GM19372 (cell line): ENCODE measurements at regions not wholly inside any gene's neighbourhood (a gene's known extent, or its start where the extent isn't known, plus 50 kb on each side); places are given as distances from the start of the nearest gene placed in this dataset.
"Not testable (repeated sequence)": the region's sequence is repeated elsewhere in the genome, so short reads cannot be mapped to it uniquely, and the experiment has no call there.

ENCODE experiments used
- ATAC-seq: cut with Tn5 transposase; IDR thresholded peaks from one replicate; pipeline ENCODE4 v1.9.1; 2021; ENCODE audit warnings: mild to moderate bottlenecking, low read depth, moderate library complexity; ENCODE audit not compliant: unreplicated experiment

DNA sequence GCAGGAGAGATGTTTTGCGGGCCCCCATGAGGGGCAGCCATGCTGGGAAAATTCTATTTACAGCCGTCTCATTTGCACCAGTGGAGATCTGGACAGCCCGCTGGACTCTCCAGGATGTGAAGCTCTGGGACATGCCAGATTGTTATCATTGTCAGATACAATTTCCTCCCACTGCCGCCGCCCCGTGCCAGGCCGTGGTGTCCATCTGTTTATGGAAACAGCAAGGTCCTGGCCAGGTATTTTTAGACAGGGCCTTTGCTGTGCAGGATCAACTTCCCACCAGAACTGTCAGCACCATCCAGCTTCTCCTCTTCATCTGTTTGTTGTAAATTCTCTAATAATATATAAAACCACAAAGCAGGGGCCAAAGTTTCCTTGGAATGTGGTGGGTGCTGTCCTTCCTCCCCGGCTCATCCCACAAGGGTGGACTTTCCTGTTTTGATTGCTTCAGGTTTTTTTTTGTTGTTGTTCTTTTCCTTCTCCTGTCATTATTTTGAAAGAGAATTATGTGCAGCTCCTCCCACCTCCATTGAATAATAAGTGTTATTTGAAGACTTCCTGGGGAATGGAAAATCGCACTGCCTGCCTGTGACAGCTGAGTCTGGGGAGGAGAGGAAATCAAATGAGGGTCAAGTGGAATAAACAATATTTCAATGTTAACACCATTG lies 398.1 kb downstream of the TNS1 start:
- ATAC-seq = no peak

DNA sequence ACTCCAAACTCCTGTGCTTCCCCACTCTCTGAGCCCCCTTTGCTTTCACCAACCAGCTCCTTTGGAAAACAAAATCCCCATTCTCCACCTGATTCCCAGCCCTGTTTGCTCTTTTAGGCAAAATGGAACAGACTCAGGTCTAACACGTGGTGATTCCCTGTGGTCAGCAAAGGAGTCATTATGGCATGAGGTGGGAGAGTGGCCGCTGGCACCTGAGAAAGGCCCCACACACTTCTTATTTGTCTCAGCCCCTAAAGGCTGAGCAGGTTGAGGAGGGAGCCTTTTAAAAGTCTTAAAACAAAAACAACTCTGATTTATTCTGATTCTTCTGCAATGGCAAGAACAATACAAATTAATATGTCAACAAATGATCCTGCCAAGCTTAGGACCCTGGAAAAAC lies 401.2 kb downstream of the TNS1 start:
- ATAC-seq = no peak

DNA sequence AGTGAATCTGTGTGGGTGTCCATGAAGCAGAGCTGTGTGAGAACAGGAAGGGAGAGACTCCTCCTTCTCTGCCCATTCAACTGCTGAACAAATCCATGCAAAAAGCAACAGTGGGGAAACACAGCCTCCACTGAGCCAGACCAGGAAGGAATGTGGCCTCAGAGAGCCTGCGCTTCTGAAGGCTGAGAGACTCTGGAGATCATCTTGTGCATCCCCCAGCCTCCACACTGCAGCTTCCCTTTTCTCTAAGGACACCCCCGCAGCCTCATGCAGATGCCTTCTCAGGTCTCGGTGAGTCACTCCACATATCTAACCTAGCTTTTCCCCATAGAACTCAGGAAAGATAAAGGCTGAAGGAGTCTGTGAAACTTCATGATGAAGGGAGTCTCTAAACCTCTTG lies 402.9 kb downstream of the TNS1 start:
- ATAC-seq = no peak

DNA sequence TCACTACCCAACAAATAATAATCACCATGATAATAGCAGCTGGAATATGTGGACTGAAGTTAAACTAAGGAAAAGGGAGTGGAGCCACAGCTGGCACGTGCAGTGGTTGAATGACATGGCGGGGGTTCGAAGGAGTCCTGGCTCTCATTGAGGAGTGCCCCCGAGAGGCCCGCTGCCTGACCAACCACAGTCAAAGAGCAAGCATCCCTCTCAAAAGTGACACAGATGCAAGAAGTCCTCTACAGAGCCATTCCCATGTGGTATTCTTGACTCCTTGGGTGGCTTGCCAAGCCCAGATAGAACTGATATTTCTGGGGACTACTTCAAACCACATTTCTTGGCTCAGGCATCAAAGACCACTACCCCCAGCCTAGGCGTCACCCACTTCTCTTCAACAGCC lies 405.1 kb downstream of the TNS1 start:
- ATAC-seq = no peak

DNA sequence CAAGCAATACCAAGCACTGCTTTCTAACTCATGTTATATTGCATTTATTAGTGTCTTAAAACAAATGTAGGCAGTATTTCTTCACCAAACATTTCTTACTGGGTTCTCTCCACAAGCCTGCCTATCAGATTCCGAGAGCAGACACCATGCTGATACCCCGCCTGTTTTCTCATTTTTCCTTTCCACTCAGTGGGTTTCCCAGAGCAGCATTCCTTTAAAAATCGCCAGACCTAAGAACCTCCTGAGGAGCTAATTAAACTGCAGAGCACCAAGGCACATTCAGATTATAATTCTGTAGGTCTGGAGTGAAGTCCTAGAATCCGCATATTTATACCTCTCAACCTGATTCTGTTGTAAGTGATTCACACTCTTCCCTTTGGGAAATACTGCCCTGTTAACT lies 405.6 kb downstream of the TNS1 start:
- no peak for ATAC-seq

DNA sequence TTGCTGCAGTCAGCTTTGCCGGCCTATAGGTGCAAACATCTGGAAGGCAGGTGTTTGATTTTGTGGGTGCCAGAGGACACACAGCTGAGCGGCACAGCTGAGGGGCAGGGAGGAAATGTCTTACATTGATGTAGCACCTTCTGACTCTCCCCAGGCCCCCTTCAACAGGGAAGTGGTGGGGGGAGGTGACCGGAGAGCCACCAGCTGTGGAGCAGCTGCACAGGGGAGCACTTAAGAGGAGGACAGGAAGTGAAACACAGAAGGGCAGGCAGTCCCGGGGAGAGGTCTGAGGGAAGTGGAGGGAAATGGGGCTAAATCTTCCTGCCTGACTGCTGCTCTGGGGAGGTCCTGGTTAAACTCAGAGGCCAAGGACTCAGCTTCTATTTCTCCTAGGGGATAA lies 409.1 kb downstream of the TNS1 start:
- no peak for ATAC-seq

DNA sequence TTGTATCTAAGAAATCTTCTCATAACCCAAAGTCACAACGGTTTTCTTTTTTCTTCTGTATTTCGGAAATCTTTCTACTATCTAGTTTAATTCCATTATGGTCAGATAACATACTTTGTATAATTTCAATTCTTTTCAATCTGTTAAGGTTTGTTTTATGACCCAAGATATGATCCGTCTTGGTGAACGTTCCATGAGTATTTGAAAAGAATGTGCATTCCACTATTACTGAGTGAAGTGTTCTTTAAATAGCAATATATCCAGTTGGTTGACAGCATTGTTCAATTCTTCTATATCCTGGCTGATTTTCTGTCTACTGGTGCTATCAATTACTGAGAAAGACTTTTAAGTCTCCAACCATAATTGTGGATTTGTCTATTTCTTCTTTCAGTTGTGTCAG lies 414.5 kb downstream of the TNS1 start:
- no peak for ATAC-seq

DNA sequence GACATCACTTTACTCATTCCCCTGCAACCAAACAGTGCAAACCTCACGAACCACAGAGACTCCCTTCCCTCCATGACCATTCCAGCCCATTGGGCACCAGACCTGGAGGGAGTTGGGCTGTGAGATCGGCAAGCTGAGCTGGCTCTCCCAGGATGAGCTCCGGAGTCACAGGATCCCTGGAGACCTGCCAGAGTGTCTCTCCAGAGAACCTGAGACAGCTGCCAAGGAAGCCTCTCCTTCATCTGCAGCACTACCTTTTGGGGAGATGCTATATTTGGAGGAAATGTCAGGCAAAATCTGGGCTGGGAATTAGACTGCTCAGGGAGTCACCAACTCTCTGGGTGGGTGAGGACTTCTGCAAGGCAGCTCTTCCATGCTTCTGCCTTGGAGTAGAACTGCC lies 417.4 kb downstream of the TNS1 start:
- no peak for ATAC-seq

DNA sequence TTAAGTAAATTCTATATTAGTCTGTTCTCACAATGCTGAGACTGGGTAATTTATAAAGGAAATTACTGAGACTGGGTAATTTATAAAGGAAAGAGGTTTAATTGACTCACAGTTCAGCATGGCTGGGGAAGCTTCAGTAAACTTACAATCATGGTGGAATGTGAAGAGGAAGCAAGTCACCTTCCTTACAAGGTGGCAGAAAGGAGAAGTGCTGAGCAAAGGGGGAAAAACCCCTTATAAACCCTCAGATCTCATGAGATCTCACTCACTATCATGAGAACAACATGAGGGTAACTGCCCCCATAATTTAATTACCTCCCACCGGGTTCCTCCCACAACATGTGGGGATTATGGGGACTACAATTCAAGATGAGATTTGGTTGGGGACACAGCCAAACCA lies 422.4 kb downstream of the TNS1 start:
- ATAC-seq = not testable (repeated sequence)

DNA sequence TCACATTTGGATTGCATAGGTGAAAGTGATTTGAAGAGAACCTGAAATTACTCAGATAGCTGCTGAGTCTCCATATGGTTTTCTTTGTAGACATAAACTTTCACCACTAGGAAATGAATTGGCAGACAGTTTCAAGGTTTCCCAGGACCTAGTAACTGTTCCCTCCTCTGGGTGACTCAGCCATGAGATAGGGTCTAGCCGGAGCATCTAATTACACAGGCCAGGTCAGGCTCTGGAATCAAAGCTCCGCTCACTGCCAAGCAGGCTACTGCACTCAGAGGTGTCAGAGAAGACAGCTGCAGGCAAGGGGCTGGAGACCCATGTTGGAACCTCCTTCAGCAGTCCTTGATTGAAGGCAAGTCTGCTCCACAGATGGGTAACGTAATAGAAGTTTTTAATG lies 429.2 kb downstream of the TNS1 start:
- no peak for ATAC-seq

DNA sequence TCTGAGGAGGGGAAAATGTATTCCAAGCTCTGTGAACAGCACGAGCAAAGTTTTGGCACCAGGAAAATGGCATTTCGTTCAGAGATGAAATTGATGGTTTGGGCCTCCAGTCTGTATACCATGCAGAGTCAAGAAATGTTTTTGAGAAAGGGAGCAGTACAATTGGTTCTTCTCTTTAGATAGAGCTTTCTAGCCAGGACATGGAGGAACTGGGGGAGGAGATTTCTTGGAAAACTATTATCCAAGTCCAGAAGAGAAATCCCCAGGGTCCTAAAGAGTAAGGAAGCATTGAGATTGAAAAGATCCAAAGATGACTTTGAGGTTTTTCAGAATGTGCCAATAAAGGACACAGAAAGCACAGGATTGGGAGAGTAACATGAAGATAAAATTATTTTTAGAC lies 432.4 kb downstream of the TNS1 start:
- no peak for ATAC-seq

DNA sequence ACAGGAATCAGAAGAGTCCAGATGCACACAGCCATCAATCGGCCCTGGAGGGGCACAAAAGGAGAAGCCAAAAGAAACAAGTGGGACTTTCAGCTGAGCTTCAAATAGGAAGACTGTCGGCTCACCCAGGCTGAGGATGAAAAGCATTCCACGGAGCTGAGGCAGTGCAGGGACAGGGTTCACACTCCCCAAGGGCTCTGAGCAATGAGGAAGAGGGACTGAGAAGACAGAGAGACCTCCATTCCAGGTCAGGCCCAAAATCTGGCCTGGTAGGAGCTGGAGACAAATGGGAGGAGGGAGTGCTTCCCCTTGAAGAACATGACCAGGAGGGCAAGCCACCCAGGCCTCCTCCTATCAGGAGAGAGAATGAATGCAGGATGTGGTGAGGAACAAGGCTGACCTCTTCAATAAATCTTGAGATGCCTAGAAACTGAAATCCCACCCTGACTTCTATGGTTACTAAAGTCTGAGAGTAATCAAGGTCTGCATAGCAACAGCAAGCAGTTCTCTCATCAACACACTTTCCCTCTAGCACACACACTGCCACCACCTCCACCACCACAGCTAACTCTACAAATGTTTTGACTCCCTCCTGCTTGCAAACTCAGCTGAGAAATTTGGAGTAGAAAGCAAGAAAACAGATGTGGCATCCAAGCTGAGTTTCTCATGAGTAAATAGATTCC lies 434.4 kb downstream of the TNS1 start:
- ATAC-seq = no peak

DNA sequence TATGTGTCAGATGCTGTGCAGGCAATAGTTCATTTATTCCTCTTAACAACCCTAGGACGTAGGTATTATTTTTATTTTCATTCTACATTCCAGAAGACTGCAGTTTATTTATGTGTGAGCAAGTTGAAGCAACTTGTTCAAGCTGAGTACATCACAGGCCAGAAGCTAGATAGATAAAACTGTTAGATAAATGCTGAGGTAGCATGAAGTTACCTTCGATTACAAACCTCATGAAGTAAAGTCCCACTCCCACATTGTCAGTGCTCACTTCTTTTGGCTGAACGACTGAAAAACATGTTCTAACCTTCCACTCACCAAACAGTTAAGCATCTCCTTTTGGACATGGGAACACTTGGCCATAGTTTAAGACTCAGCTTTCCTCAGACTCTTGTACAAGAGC lies 439.2 kb downstream of the TNS1 start:
- no peak for ATAC-seq

DNA sequence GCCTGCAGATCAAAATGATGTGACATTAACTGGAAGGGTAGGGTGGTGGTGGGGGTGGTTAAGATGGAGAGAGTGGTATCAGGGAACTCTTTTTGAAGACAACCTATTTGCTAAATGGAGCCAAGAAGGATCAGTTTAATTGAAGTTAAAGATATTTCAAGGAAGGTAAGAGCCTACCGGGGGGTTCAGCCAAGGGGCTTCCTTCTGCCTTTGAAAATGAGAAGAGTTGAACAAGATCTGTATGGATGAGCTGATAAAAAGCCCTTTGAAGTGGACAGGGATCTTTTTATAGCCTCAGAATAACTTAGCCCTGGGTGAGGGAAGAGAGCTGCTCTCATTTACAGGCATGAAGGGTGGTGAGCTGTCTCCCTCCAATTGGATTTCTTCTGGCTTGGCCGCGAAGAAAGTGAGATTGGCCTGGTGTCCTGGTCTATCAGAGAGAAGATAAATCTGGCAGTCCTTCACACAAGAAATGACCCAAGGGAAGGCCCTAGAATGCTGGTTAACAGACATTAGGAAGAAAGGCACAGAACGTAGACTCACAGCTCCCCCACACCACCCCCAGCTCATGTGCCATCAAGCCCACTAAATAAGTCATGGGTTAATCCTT lies 439.8 kb downstream of the TNS1 start:
- ATAC-seq = no peak

DNA sequence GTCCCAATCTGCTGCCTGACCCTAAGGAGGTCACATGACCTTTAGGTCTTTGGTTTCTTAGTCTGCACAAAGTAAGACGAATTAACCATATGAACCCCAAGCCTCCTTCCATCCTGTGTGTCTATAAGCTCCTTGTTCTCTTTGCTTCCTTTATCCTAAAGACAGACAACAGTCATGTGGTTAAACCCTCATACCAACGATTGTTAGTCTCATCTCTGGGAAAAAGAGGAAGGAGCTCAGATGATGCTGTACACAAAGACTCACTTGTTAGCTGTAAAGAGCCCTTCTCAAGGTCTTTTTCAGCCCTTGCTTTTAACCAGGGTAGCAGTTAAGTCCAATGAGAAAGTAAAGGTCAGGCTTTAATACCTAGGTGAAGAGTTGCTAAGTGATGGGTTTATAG lies 443.7 kb downstream of the TNS1 start:
- no peak for ATAC-seq

DNA sequence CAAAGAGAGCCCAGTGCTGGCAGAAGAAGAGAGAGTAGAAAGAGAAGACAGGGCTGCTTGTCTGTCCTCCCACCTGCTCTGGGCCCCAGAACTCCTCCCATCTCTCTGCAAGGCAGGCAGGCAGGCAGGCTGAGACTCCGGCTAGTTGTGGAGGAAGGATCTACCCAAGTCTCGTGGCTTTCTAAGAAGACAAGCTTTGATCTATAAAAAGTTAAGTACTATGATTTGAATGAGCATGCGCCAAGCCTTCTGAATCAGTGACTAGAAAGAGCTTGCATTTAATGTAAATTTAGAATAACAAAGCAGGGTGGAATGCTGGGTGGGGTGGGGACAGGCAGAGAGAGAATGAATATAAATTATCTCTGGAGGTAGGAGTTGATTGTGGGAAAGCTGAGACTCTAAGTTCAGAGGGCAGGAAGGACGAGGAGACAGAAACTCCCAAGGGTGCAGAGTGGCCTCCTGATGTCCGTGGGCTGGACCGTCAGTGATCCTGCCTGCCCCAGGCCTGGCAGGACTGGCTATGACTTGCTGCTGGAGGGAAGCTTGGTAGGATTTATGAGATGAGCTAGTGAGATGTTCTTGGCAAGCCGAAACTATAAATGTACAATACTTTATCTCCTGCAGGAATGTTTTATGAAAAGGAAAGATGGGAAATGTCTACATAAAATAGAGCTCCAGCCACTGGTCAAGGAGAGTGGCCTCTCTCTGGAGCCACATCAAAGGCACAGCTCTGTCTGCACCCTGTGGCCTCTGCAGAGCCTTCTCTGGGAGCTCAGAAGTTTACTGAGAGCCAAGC lies 447.5 kb downstream of the TNS1 start:
- no peak for ATAC-seq

DNA sequence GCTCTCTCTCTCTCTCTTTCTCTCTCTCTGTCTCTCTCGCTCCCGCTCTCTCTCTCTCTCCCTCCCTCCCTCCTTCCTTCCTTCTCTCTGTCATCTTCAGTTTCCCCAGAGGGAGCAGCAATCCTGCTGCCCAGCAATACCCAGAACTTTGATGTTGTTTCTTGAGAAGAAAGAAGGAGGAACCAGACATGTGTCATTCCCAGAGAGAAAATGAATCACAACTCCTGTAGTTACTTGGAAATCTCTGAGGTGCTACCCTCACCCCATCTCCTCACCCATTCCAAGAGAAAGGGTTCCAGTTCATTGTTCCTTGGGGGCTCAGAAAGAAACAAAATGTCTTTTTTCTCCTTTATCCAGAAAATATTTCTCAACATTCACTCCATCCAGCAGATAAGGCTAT lies 449.1 kb downstream of the TNS1 start:
- ATAC-seq = no peak

DNA sequence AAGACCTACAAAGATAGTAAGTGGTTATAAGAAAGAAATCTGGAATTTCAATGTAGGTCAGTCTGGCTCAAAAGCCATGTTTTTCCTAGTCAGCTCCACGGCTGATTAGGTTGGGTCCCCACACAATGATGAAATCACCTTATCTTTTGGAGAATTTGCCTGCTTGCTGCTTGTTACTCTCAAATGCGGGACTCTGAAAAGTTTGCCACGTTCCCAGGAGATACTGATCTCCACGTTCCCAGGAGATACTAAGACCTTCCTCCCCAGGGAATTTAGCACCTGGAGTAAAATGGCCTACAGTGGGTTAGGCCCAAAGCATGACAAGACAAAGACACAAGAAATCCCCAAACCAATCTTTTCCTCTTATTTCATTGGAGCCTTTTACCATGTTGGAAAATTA lies 449.6 kb downstream of the TNS1 start:
- no peak for ATAC-seq

DNA sequence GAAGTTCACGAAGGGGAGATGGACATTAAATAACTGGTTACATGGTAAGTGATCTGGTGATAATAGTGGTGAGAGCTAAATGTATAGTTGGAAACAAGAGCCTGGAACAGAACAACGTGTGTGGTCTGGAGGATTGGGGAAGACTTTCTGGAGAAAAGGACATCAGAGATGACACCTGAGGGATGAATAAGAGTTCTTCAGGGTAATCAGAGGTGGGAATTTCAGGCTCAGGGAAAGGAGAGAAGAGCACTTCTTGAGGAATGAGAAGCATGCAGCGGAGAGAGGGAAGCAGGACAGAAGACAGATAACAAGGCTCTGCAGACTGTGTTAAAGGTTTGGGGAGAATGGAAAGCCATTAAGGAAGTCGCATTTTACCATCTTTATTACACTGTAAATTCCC lies 450.7 kb downstream of the TNS1 start:
- no peak for ATAC-seq

DNA sequence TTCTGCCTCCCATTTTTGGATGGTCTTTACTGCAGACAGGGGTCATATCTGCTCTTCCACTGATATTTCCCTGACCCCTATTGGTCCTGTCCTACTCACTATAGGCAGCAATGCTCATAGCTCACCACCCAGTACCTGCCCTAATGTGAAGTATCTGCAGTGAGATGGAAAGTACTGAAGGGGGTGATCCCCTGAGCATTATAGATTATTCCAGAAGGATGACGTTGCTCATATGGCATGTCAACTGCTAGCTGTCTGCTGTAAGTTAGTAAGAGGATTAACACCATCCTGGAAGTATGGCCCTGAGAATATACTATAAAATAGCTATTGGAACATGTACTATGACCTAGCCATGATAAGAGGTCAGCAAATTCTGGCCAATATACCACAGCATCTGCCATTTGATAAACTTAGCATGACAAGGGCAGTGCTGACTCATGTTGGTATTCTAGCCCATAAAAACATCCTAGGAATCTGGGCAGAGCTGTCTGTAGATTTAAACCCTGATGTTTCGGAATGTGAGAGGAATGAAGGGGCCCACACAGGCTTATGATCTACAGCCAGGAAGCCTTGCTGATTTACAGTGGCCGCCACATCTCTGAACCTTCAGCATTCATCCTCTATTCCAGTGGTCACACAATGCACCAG lies 451.4 kb downstream of the TNS1 start:
- ATAC-seq = no peak

DNA sequence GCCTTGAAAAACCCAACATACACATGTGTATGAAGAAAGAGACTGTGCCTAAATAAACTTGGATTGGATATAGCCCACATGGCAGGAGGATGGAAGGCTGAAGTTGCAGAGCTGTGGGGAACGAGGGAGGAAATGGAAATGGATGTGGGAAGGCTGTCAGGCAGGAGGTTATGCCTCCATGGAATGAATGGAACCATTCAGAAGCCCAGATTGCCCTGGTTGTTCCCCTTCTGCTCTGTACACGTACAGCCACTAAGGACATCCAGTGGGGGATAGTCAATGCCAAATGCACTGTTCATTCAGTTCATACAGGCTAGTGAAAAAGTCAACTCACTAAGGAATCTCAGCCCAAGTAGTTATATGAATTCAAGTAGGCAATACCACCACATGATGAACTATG lies 463.7 kb downstream of the TNS1 start:
- ATAC-seq = no peak
